Left forelimb (tissue), 1 donor: ENCODE measurements at regions not wholly inside any gene's neighbourhood (a gene's known extent, or its start where the extent isn't known, plus 50 kb on each side); places are given as distances from the start of the nearest gene placed in this dataset.
"Not testable (repeated sequence)": the region's sequence is repeated elsewhere in the genome, so short reads cannot be mapped to it uniquely, and the experiment has no call there.

Experiments used
- DNase-seq: peaks from one replicate; pipeline ENCODE4 v3.0.0-alpha.2; 2018; ENCODE audit warnings: low spot score

GRCh38 chr13:97520061-97520460, 86.1 kb downstream of the RAP2A start:
- DNase-seq, result no peak

- no peak for DNase-seq
Measured at GRCh38 chr13:97520866-97521265, 86.9 kb downstream of the RAP2A start.

- DNase-seq, result no peak
Measured at GRCh38 chr13:97521726-97522125, 87.8 kb downstream of the RAP2A start.

- no peak for DNase-seq
Measured at GRCh38 chr13:97522243-97522642, 88.3 kb downstream of the RAP2A start.

- no peak for DNase-seq
Measured at GRCh38 chr13:97526556-97526955, 92.6 kb downstream of the RAP2A start.

GRCh38 chr13:97528518-97528917, 94.5 kb downstream of the RAP2A start:
- no peak for DNase-seq

GRCh38 chr13:97534540-97534939, 100.6 kb downstream of the RAP2A start:
- DNase-seq, result no peak

GRCh38 chr13:97535614-97536013, 101.6 kb downstream of the RAP2A start:
- DNase-seq, result no peak

- no peak for DNase-seq
Measured at GRCh38 chr13:97537110-97537509, 103.1 kb downstream of the RAP2A start.

GRCh38 chr13:97538203-97538602, 104.2 kb downstream of the RAP2A start:
- no peak for DNase-seq

- no peak for DNase-seq
Measured at GRCh38 chr13:97539651-97540610, 106.0 kb downstream of the RAP2A start.

- no peak for DNase-seq
Measured at GRCh38 chr13:97540696-97541095, 106.7 kb downstream of the RAP2A start.

- no peak for DNase-seq
Measured at GRCh38 chr13:97542102-97542685, 108.2 kb downstream of the RAP2A start.

- DNase-seq, result no peak
Measured at GRCh38 chr13:97544031-97544765, 110.2 kb downstream of the RAP2A start.

- DNase-seq, result not testable (repeated sequence)
Measured at GRCh38 chr13:97544971-97545499, 111.1 kb downstream of the RAP2A start.

- DNase-seq, result no peak
Measured at GRCh38 chr13:97548138-97548537, 114.2 kb downstream of the RAP2A start.

GRCh38 chr13:97548711-97549110, 114.7 kb downstream of the RAP2A start:
- DNase-seq, result no peak

- no peak for DNase-seq
Measured at GRCh38 chr13:97549201-97549600, 115.2 kb downstream of the RAP2A start.

GRCh38 chr13:97554496-97554895, 120.5 kb downstream of the RAP2A start:
- DNase-seq, result no peak

- DNase-seq, result no peak
Measured at GRCh38 chr13:97555034-97555433, 121.1 kb downstream of the RAP2A start.

- no peak for DNase-seq
Measured at GRCh38 chr13:97559030-97559429, 125.1 kb downstream of the RAP2A start.

GRCh38 chr13:97559981-97560380, 126.0 kb downstream of the RAP2A start:
- DNase-seq, result no peak
